ENCODE measurements at regions not wholly inside any gene's neighbourhood (a gene's known extent, or its start where the extent isn't known, plus 50 kb on each side); places are given as distances from the start of the nearest gene placed in this dataset.

GRCh38 chr18:78519394-78520062 is 460.1 kb upstream of the SALL3 start:
- no peak for TF ChIP-seq CTCF (conservative IDR thresholded peaks at IDR 0.05; ENCODE audit: low read depth, low read length)
- TF ChIP-seq EZH2 (IDR thresholded peaks at IDR 0.05; ENCODE audit: borderline replicate concordance, low read depth, low read length, poor library complexity, severe bottlenecking) = no peak
